A549 (cell line): ENCODE measurements at regions not wholly inside any gene's neighbourhood (a gene's known extent, or its start where the extent isn't known, plus 50 kb on each side); places are given as distances from the start of the nearest gene placed in this dataset.
A peak's percentile ranks its signal among the peaks of the same experiment; 100 is the strongest.

Experiments
- ATAC-seq, 2 experiments: fragments of 200-7000 bp in 1 of 2; fragments of >200 bp in 1 of 2; cut with Nextera tagmentation in 1 of 2; cut with Tn5 transposase in 1 of 2; 3 replicates each; pipeline versions ENCODE4 v1.8.0 to v1.9.1; 2018 to 2020; ENCODE audit warnings: mild to moderate bottlenecking in 1 of 2, moderate library complexity in 1 of 2
- CTCF ChIA-PET: fragments of 300-600 bp; sonication (Branson Sonifier 250); formaldehyde crosslinking; extraction: SDS; loops from one replicate; lab custom pipeline; 2021; ENCODE audit warnings: antibody characterized with exemption, inconsistent platforms; lab: Yijun Ruan, JAX
- POLR2A ChIA-PET: fragments of 350-600 bp; formaldehyde crosslinking; extraction: SDS; loops from one replicate; lab custom pipeline; 2021; ENCODE audit warnings: antibody characterized with exemption, inconsistent platforms; lab: Yijun Ruan, JAX
- DNase-seq, 2 experiments: peaks; one replicate each; pipeline versions ENCODE4 v3.0.0 to v3.0.0-alpha.2; 2011 to 2016; ENCODE audit warnings: low read depth in 1 of 2, low spot score in 1 of 2
- FAIRE-seq: peaks from 2 replicates; lab custom pipeline; 2011; peaks lifted over from hg19 to GRCh38; lab: Jason Lieb, UNC
- H3K27ac ChIP-seq, 2 experiments: fragments of >200 bp; sonication (Bioruptor Twin); formaldehyde crosslinking; 3 replicates each; pipeline ENCODE4 v1.5.1; 2016 to 2017
- H3K4me1 ChIP-seq: fragments of >200 bp; sonication (Bioruptor Twin); formaldehyde crosslinking; 3 replicates; pipeline ENCODE4 v1.6.1; 2016
- H3K4me2 ChIP-seq: fragments of >200 bp; sonication (Bioruptor Twin); formaldehyde crosslinking; 3 replicates; pipeline ENCODE4 v1.6.1; 2016
- H3K4me3 ChIP-seq: fragments of >200 bp; sonication (Bioruptor Twin); formaldehyde crosslinking; 3 replicates; pipeline ENCODE4 v1.5.1; 2016
- H3K9me3 ChIP-seq: fragments of >200 bp; sonication (Bioruptor Twin); formaldehyde crosslinking; 3 replicates; pipeline ENCODE4 v1.6.1; 2016
- CBX8 ChIP-seq: fragments of 200-600 bp; sonication (generic); IDR thresholded peaks from 2 replicates; pipeline ENCODE4 v1.6.1; 2016
- CEBPB ChIP-seq, 2 experiments: fragments of >200 bp in 1 of 2; sonication (Bioruptor Twin) in 1 of 2; formaldehyde crosslinking in 1 of 2; IDR thresholded peaks; 2 replicates each; pipeline ENCODE4 v1.6.1; 2012 to 2016
- EHMT2 ChIP-seq: fragments of 200-600 bp; sonication (generic); IDR thresholded peaks from 2 replicates; pipeline ENCODE4 v1.6.1; 2016; ENCODE audit warnings: antibody characterized with exemption, low read depth, mild to moderate bottlenecking, moderate library complexity
- EP300 ChIP-seq, 2 experiments: fragments of >200 bp; sonication (Bioruptor Twin); formaldehyde crosslinking; IDR thresholded peaks; 2 replicates in 1 of 2; 3 replicates in 1 of 2; pipeline ENCODE4 v1.6.1; 2016 to 2017
- FOSB ChIP-seq: fragments of 250-450 bp; sonication (Bioruptor Pico); IDR thresholded peaks from 2 replicates; pipeline ENCODE4 v1.5.0; 2020; ENCODE audit warnings: mild to moderate bottlenecking, moderate library complexity
- HDAC2 ChIP-seq: fragments of 200-600 bp; sonication (generic); IDR thresholded peaks from 2 replicates; pipeline ENCODE4 v1.6.1; 2016
- HOXA7 ChIP-seq: fragments of 250-450 bp; sonication (Bioruptor Pico); IDR thresholded peaks from 2 replicates; pipeline ENCODE4 v1.5.0; 2020; ENCODE audit warnings: mild to moderate bottlenecking, moderate library complexity
- HOXB13 ChIP-seq: fragments of 250-450 bp; sonication (Bioruptor Pico); IDR thresholded peaks from 2 replicates; pipeline ENCODE4 v1.5.0; 2020; ENCODE audit warnings: low read depth, mild to moderate bottlenecking, moderate library complexity
- JUN ChIP-seq, 2 experiments: fragments of >200 bp; sonication (Bioruptor Twin); formaldehyde crosslinking; IDR thresholded peaks; 2 replicates in 1 of 2; 3 replicates in 1 of 2; pipeline ENCODE4 v1.6.1; 2016 to 2017
- JUNB ChIP-seq: fragments of >200 bp; sonication (Bioruptor Twin); formaldehyde crosslinking; IDR thresholded peaks from 2 replicates; pipeline ENCODE4 v1.6.1; 2016
- KDM1A ChIP-seq: fragments of 200-600 bp; sonication (generic); IDR thresholded peaks from 2 replicates; pipeline ENCODE4 v1.6.1; 2016; ENCODE audit warnings: low read depth, mild to moderate bottlenecking
- KDM5A ChIP-seq: fragments of 200-600 bp; sonication (generic); IDR thresholded peaks from 2 replicates; pipeline ENCODE4 v1.6.1; 2016; ENCODE audit warnings: antibody characterized with exemption, mild to moderate bottlenecking
- MAZ ChIP-seq: fragments of 150-350 bp; IDR thresholded peaks from 2 replicates; pipeline ENCODE4 v1.6.1; 2014; ENCODE audit warnings: antibody characterized with exemption, low read depth, low read length, borderline replicate concordance
- NFE2L2 ChIP-seq: fragments of 150-350 bp; conservative IDR thresholded peaks from 2 replicates; pipeline ENCODE4 v1.6.1; 2014; ENCODE audit warnings: low read length
- NR3C1 ChIP-seq: fragments of >200 bp; sonication (Bioruptor Twin); formaldehyde crosslinking; IDR thresholded peaks from 3 replicates; pipeline ENCODE4 v1.6.1; 2017
- PBX3 ChIP-seq: IDR thresholded peaks from 2 replicates; pipeline ENCODE4 v1.6.1; 2012
- POLR2AphosphoS2 ChIP-seq: conservative IDR thresholded peaks from 2 replicates; pipeline ENCODE4 v1.6.1; 2012; ENCODE audit warnings: low read length, improper control_type of control experiment, inconsistent platforms
- RAD21 ChIP-seq, 2 experiments: fragments of >200 bp in 1 of 2; sonication (Bioruptor Twin) in 1 of 2; formaldehyde crosslinking in 1 of 2; IDR thresholded peaks in 1 of 2; conservative IDR thresholded peaks in 1 of 2; 2 replicates in 1 of 2; 3 replicates in 1 of 2; pipeline ENCODE4 v1.6.1; 2012 to 2018; ENCODE audit warnings: inconsistent platforms in 1 of 2
- RARB ChIP-seq: fragments of 250-450 bp; sonication (Bioruptor Pico); IDR thresholded peaks from 2 replicates; pipeline ENCODE4 v1.8.0; 2021; ENCODE audit warnings: mild to moderate bottlenecking, moderate library complexity
- RCOR1 ChIP-seq: fragments of 150-350 bp; IDR thresholded peaks from 2 replicates; pipeline ENCODE4 v1.6.1; 2014; ENCODE audit warnings: antibody characterized with exemption, low read length, low read depth
- RFX5 ChIP-seq: fragments of 450-650 bp; IDR thresholded peaks from 2 replicates; pipeline ENCODE4 v1.7.1; 2014; ENCODE audit warnings: antibody characterized with exemption, mild to moderate bottlenecking, moderate library complexity
- SREBF2 ChIP-seq: fragments of 450-650 bp; IDR thresholded peaks from 2 replicates; pipeline ENCODE4 v1.6.1; 2014; ENCODE audit warnings: mild to moderate bottlenecking, moderate library complexity
- USF2 ChIP-seq: fragments of 450-650 bp; IDR thresholded peaks from 2 replicates; pipeline ENCODE4 v1.6.1; 2014; ENCODE audit warnings: antibody characterized with exemption
- ZSCAN20 ChIP-seq: fragments of 250-450 bp; sonication (Bioruptor Pico); IDR thresholded peaks from 2 replicates; pipeline ENCODE4 v1.8.0; 2022; ENCODE audit warnings: mild to moderate bottlenecking, moderate library complexity
- WGBS: methylation state at CpG from one replicate; pipeline ENCODE4 v1.1.6; 2017; ENCODE audit errors: missing lambda C conversion rate; 5-methylcytosine and 5-hydroxymethylcytosine counted together
- TF ChIP-seq, protein P1 (sequence below): IDR thresholded peaks from 2 replicates; pipeline ENCODE4 v1.6.1; 2012

GRCh38 chr1:198068285-198068684 lies 88.5 kb upstream of the NEK7 start:
- ChIA-PET CTCF (no interaction called here), POLR2A (no interaction called here)
- Histone ChIP-seq H3K4me3 (no peak overlapping the region), H3K9me3 (no peaks in the 10 kb centered on the region), H3K4me1 (no peaks in the 10 kb centered on the region), H3K27ac (no peak overlapping the region), H3K4me2 (no peak overlapping the region)
- FAIRE-seq (no peak), ATAC-seq (no peak), DNase-seq (no peak)
- 63% methylated on average over 3 of the region's 3 CpGs for WGBS
- TF ChIP-seq KDM1A (no peak), EHMT2 (no peak), RCOR1 (no peak), MAZ (no peak), ZSCAN20 (CRISPR knock-in tag) (no peak), POLR2AphosphoS2 (no peak), SREBF2 (no peak), FOSB (CRISPR knock-in tag) (no peak), HDAC2 (no peak), EP300 (IDR thresholded peaks at IDR 0.05) (no peak), NR3C1 (no peak), JUNB (no peak), JUN (IDR thresholded peaks at IDR 0.05) (no peak), NFE2L2 (no peak), CEBPB (IDR thresholded peaks at IDR 0.05) (no peak), KDM5A (no peak), RARB (CRISPR knock-in tag) (no peak)
- TF ChIP-seq, protein P1, sequence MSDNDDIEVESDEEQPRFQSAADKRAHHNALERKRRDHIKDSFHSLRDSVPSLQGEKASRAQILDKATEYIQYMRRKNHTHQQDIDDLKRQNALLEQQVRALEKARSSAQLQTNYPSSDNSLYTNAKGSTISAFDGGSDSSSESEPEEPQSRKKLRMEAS = no peak

GRCh38 chr1:198072177-198072576 lies 84.6 kb upstream of the NEK7 start:
- Histone ChIP-seq H3K27ac (no peak overlapping the region), H3K9me3 (no peaks in the 10 kb centered on the region), H3K4me1 (no peaks in the 10 kb centered on the region), H3K4me3 (no peak overlapping the region), H3K4me2 (no peak overlapping the region)
- ChIA-PET POLR2A (no interaction called here), CTCF (interaction anchor here (0.7 to 1.3 kb wide), 3 partner anchors 72 to 395 kb away, joined by 3 to 7 read pairs (median 3); no protein-coding TSS in a partner anchor)
- 61% methylated on average over 1 of the region's 1 CpG for WGBS
- FAIRE-seq (no peak), DNase-seq (no peak), ATAC-seq (no peak; a peak in 1 of 6 replicates)
- TF ChIP-seq RAD21 (conservative IDR thresholded peaks at IDR 0.05 in 1 of 2, IDR thresholded peaks at IDR 0.05 in 1 of 2) = peak in 1 of 2 experiments; percentile 38; a peak in 3 of 5 replicates
- TF ChIP-seq HOXB13 (CRISPR knock-in tag) = no peak
- no peak for TF ChIP-seq USF2
- no peak for TF ChIP-seq HOXA7

GRCh38 chr1:198075296-198075695 lies 81.5 kb upstream of the NEK7 start:
- POLR2A ChIA-PET = interaction anchor here (0.6 kb wide), 1 partner anchor 1352 kb away, joined by 3 read pairs; no protein-coding TSS in a partner anchor
- 86% methylated on average over 3 of the region's 4 CpGs for WGBS
- TF ChIP-seq, protein P1 = no peak
- TF ChIP-seq EHMT2 (no peak), RCOR1 (no peak), NFE2L2 (no peak), PBX3 (no peak), CBX8 (no peak), RFX5 (no peak), CEBPB (IDR thresholded peaks at IDR 0.05) (no peak), KDM1A (no peak), HOXA7 (no peak), EP300 (IDR thresholded peaks at IDR 0.05) (no peak), POLR2AphosphoS2 (no peak)
- TF ChIP-seq, all 56 proteins: peak for 0
- CTCF ChIA-PET = interaction anchor here (0.6 kb wide), 1 partner anchor 282 kb away, joined by 3 read pairs; no protein-coding TSS in a partner anchor
- Histone ChIP-seq H3K27ac (no peak overlapping the region), H3K4me2 (no peak overlapping the region), H3K4me3 (no peak overlapping the region), H3K9me3 (no peaks in the 10 kb centered on the region), H3K4me1 (no peaks in the 10 kb centered on the region)
- FAIRE-seq (no peak), DNase-seq (no peak), ATAC-seq (no peak)
